ENCODE measurements at regions not wholly inside any gene's neighbourhood (a gene's known extent, or its start where the extent isn't known, plus 50 kb on each side); places are given as distances from the start of the nearest gene placed in this dataset.

GRCh38 chr10:25697412-25697811, 236.6 kb upstream of the MYO3A start:
- intact Hi-C loops (cut with micrococcal nuclease) = no loop called here
- POLR2A ChIA-PET = no interaction called here

DNA sequence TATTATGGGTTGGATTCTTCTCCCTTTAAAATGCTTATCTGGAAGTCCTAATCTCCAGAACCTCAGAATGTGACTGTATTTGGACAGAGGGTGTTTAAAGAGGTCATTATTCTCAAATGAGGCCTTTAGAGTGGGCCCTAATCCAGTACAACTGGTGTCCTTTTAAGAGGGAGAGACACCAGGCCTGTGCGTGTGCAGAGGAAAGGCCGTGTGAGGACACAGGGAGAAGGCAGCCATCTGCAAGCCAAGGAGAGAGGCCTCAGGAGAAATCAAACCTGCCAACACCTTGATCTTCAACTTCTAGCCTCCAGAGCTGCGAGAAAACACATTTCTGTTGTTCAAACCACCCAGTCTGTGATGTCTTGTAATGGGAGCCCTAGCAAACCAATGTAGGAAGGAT, 235.4 kb upstream of the MYO3A start:
- intact Hi-C loops (cut with micrococcal nuclease) = no loop called here
- no peak for TF ChIP-seq CTCF (IDR thresholded peaks at IDR 0.05)
- no peak for ATAC-seq
- DNase-seq = no peak
- H3K27me3 Mint-ChIP-seq = no peaks in the 10 kb centered on the region
- no peaks in the 10 kb centered on the region for H3K36me3 Mint-ChIP-seq (ENCODE audit: low read depth)
- no peaks in the 10 kb centered on the region for H3K9me3 Mint-ChIP-seq
- ChIA-PET CTCF (no interaction called here), POLR2A (no interaction called here)
- no peak overlapping the region for H3K27ac Mint-ChIP-seq
- H3K4me1 Mint-ChIP-seq (ENCODE audit: low read depth) = no peaks in the 10 kb centered on the region
- no peak overlapping the region for H3K4me3 Mint-ChIP-seq

More at GRCh38 chr10:25697412-25697811, 236.6 kb upstream of the MYO3A start:
- DNase-seq (no peak), ATAC-seq (no peak)
- H3K27me3 Mint-ChIP-seq = no peaks in the 10 kb centered on the region
- H3K4me3 Mint-ChIP-seq = no peak overlapping the region
- TF ChIP-seq CTCF (IDR thresholded peaks at IDR 0.05) = no peak
- H3K9me3 Mint-ChIP-seq = no peaks in the 10 kb centered on the region
- no peak overlapping the region for H3K27ac Mint-ChIP-seq
- no peaks in the 10 kb centered on the region for H3K36me3 Mint-ChIP-seq (ENCODE audit: low read depth)
- no peaks in the 10 kb centered on the region for H3K4me1 Mint-ChIP-seq (ENCODE audit: low read depth)
- CTCF ChIA-PET = no interaction called here

DNA sequence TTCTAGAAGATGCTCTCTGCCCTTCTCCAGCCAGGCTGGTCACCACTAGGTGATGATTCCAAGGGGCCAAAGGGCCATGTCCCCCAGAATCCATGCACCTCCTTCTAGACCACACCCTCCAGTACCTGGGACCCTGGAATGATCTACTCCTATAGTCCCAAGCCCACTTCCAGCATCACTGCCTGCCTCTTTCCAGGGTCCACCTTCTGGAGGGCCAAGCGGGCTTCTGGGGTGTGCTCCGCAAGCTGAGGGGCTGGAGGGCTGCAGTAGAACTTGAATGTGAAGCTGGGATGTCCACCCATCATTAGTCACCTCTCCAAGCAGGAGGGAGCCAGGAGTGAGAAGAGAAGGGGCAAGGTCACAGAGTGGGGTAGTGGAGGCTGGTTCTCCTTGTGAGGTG, 234.4 kb upstream of the MYO3A start:
- H3K36me3 Mint-ChIP-seq (ENCODE audit: low read depth) = no peaks in the 10 kb centered on the region
- ATAC-seq (no peak), DNase-seq (no peak)
- H3K4me1 Mint-ChIP-seq (ENCODE audit: low read depth) = no peaks in the 10 kb centered on the region
- intact Hi-C loops (cut with micrococcal nuclease) = no loop called here
- no peak for TF ChIP-seq CTCF (IDR thresholded peaks at IDR 0.05)
- ChIA-PET POLR2A (no interaction called here), CTCF (interaction anchor here (0.9 kb wide), 1 partner anchor 60 kb away, joined by 3 read pairs; no protein-coding TSS in a partner anchor)
- H3K27me3 Mint-ChIP-seq = no peaks in the 10 kb centered on the region
- H3K4me3 Mint-ChIP-seq = no peak overlapping the region
- no peak overlapping the region for H3K27ac Mint-ChIP-seq
- H3K9me3 Mint-ChIP-seq = no peaks in the 10 kb centered on the region

- CTCF ChIA-PET = interaction anchor here (0.7 to 1.4 kb wide), 5 partner anchors 10 to 175 kb away, joined by 3 to 4 read pairs (median 3); no protein-coding TSS in a partner anchor
Measured at GRCh38 chr10:25701652-25702051, 232.4 kb upstream of the MYO3A start.

DNA sequence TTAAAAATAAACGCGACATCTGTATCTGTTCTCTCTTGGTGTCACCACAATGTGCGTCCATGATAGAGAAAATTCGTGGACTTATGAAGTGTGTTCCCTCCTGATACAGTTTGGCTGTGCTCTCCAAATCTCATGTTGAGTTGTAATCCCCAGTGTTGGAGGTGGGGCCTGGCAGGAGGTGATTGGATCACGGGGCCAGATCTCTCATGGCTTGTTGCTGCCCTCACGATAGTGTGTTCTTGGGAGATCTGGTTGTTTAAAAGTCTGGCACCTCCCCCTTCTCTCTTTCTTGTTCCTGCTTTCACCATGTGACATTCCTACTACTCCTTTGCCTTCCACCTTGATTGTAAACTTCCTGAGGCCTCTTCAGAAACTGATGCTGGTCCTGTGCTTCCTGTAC, 229.4 kb upstream of the MYO3A start:
- no peaks in the 10 kb centered on the region for H3K27me3 Mint-ChIP-seq
- CTCF ChIA-PET = no interaction called here

More at GRCh38 chr10:25701652-25702051, 232.4 kb upstream of the MYO3A start:
- ATAC-seq = no peak
- TF ChIP-seq CTCF (IDR thresholded peaks at IDR 0.05) = no peak
- DNase-seq = no peak
- Mint-ChIP-seq H3K4me3 (no peak overlapping the region), H3K27me3 (no peaks in the 10 kb centered on the region), H3K36me3 (ENCODE audit: low read depth) (no peaks in the 10 kb centered on the region), H3K27ac (no peak overlapping the region), H3K4me1 (ENCODE audit: low read depth) (no peaks in the 10 kb centered on the region), H3K9me3 (no peaks in the 10 kb centered on the region)
- intact Hi-C loops (cut with micrococcal nuclease) = no loop called here
- POLR2A ChIA-PET = no interaction called here

More for the DNA sequence above, 229.4 kb upstream of the MYO3A start:
- ATAC-seq (no peak), DNase-seq (no peak)
- Mint-ChIP-seq H3K27ac (no peak overlapping the region), H3K36me3 (ENCODE audit: low read depth) (no peaks in the 10 kb centered on the region), H3K9me3 (no peaks in the 10 kb centered on the region), H3K4me1 (ENCODE audit: low read depth) (no peaks in the 10 kb centered on the region), H3K4me3 (no peak overlapping the region)
- no peak for TF ChIP-seq CTCF (IDR thresholded peaks at IDR 0.05)
- intact Hi-C loops (cut with micrococcal nuclease) = no loop called here
- POLR2A ChIA-PET = no interaction called here
